HT-29 (cell line): ENCODE measurements at regions not wholly inside any gene's neighbourhood (a gene's known extent, or its start where the extent isn't known, plus 50 kb on each side); places are given as distances from the start of the nearest gene placed in this dataset.

ENCODE experiments used
- DNase-seq: peaks from one replicate; pipeline ENCODE4 v3.0.0-alpha.2; 2015; ENCODE audit warnings: low spot score

GRCh38 chr3:19717736-19718135 is 216.3 kb downstream of the EFHB start:
- no peak for DNase-seq

- DNase-seq = no peak
These were observed 222.7 kb downstream of the EFHB start for GRCh38 chr3:19711160-19711782.

- no peak for DNase-seq
These were observed 231.5 kb downstream of the EFHB start for GRCh38 chr3:19702416-19703078.

GRCh38 chr3:19688767-19689166 is 245.2 kb downstream of the EFHB start:
- peak; percentile 11 for DNase-seq

GRCh38 chr3:19668163-19668562 is 265.9 kb downstream of the EFHB start:
- DNase-seq = no peak

GRCh38 chr3:19662486-19662885 is 271.5 kb downstream of the EFHB start:
- DNase-seq = no peak

GRCh38 chr3:19652336-19652735 is 281.7 kb downstream of the EFHB start:
- DNase-seq = no peak

GRCh38 chr3:19645093-19645492 is 288.9 kb downstream of the EFHB start:
- no peak for DNase-seq

- no peak for DNase-seq
These were observed 289.6 kb downstream of the EFHB start for GRCh38 chr3:19644405-19644804.

- DNase-seq = no peak
These were observed 292.6 kb downstream of the EFHB start for GRCh38 chr3:19641408-19641807.

GRCh38 chr3:19632099-19633074 is 301.6 kb downstream of the EFHB start:
- DNase-seq = no peak

GRCh38 chr3:19598870-19599269 is 335.1 kb downstream of the EFHB start:
- DNase-seq = no peak

GRCh38 chr3:19596408-19596807 is 337.6 kb downstream of the EFHB start:
- no peak for DNase-seq

- DNase-seq = no peak
These were observed 338.1 kb downstream of the EFHB start for GRCh38 chr3:19595884-19596283.
